Liver (tissue), 8 donors: ENCODE measurements at regions not wholly inside any gene's neighbourhood (a gene's known extent, or its start where the extent isn't known, plus 50 kb on each side); places are given as distances from the start of the nearest gene placed in this dataset.

Experiments
- DNase-seq: peaks from one replicate; pipeline ENCODE4 v3.0.0-alpha.2; 2017; ENCODE audit warnings: low spot score
- H3K27ac ChIP-seq, 2 donors: one replicate each; pipeline ENCODE4 v1.7.0; 2013; ENCODE audit warnings: inconsistent platforms in 2 of 2, low read length in 2 of 2, control low read depth in 1 of 2, low read depth in 1 of 2, mild to moderate bottlenecking in 1 of 2
- H3K27me3 ChIP-seq, 4 donors: one replicate each; pipeline versions ENCODE4 v1.6.1 to v1.7.0; 2013; ENCODE audit warnings: low read length in 3 of 4, inconsistent platforms in 1 of 4, mild to moderate bottlenecking in 1 of 4, moderate library complexity in 1 of 4; ENCODE audit not compliant: control insufficient read depth in 4 of 4, insufficient read depth in 4 of 4
- H3K36me3 ChIP-seq, 4 donors: one replicate each; pipeline versions ENCODE4 v1.6.1 to v1.7.0; 2013; ENCODE audit warnings: low read length in 3 of 4, mild to moderate bottlenecking in 3 of 4, low read depth in 1 of 4, moderate library complexity in 1 of 4; ENCODE audit not compliant: control insufficient read depth in 4 of 4, insufficient read depth in 3 of 4
- H3K4me1 ChIP-seq, 4 donors: one replicate each; pipeline versions ENCODE4 v1.6.1 to v1.7.0; 2013; ENCODE audit warnings: low read length in 3 of 4, mild to moderate bottlenecking in 3 of 4, moderate library complexity in 1 of 4; ENCODE audit not compliant: control insufficient read depth in 4 of 4, insufficient read depth in 4 of 4
- H3K4me3 ChIP-seq, 3 donors: one replicate each; pipeline versions ENCODE4 v1.6.1 to v1.7.0; 2013; ENCODE audit warnings: low read length in 3 of 3, control low read depth in 1 of 3, low read depth in 1 of 3, mild to moderate bottlenecking in 1 of 3
- H3K9ac ChIP-seq, 2 donors: one replicate each; pipeline ENCODE4 v1.7.0; 2013; ENCODE audit warnings: low read length in 2 of 2, mild to moderate bottlenecking in 2 of 2, moderate library complexity in 2 of 2, control low read depth in 1 of 2, low read depth in 1 of 2
- H3K9me3 ChIP-seq, 4 donors: one replicate each; pipeline versions ENCODE4 v1.6.1 to v1.7.0; 2013; ENCODE audit warnings: low read length in 3 of 4; ENCODE audit not compliant: control insufficient read depth in 4 of 4
- EGR1 ChIP-seq, 2 donors: IDR thresholded peaks; 2 replicates each; pipeline ENCODE4 v1.6.1; 2016 to 2018; ENCODE audit warnings: antibody characterized with exemption in 2 of 2, low read depth in 2 of 2
- FOXA1 ChIP-seq: IDR thresholded peaks from 2 replicates; pipeline ENCODE4 v1.6.1; 2016; ENCODE audit warnings: antibody characterized with exemption
- FOXA2 ChIP-seq: IDR thresholded peaks from 2 replicates; pipeline ENCODE4 v1.6.1; 2016; ENCODE audit warnings: antibody characterized with exemption
- GABPA ChIP-seq, 2 donors: IDR thresholded peaks in 1 of 2; conservative IDR thresholded peaks in 1 of 2; 2 replicates each; pipeline ENCODE4 v1.6.1; 2016; ENCODE audit warnings: antibody characterized with exemption in 2 of 2, mild to moderate bottlenecking in 1 of 2, moderate library complexity in 1 of 2
- HNF4A ChIP-seq, 2 donors: conservative IDR thresholded peaks; 2 replicates each; pipeline ENCODE4 v1.6.1; 2016; ENCODE audit warnings: antibody characterized with exemption in 2 of 2, mild to moderate bottlenecking in 2 of 2
- HNF4G ChIP-seq: IDR thresholded peaks from 2 replicates; pipeline ENCODE4 v1.6.1; 2016; ENCODE audit warnings: antibody characterized with exemption
- JUND ChIP-seq, 2 donors: IDR thresholded peaks; 2 replicates each; pipeline ENCODE4 v1.6.1; 2016; ENCODE audit warnings: antibody characterized with exemption in 2 of 2
- NR2F2 ChIP-seq: IDR thresholded peaks from 2 replicates; pipeline ENCODE4 v1.6.1; 2016; ENCODE audit warnings: antibody characterized with exemption
- RAD21 ChIP-seq, 2 donors: IDR thresholded peaks; 2 replicates each; pipeline ENCODE4 v1.6.1; 2016; ENCODE audit warnings: antibody characterized with exemption in 2 of 2, mild to moderate bottlenecking in 2 of 2
- RXRA ChIP-seq, 2 donors: IDR thresholded peaks; 2 replicates each; pipeline ENCODE4 v1.6.1; 2017 to 2018; ENCODE audit warnings: antibody characterized with exemption in 2 of 2, mild to moderate bottlenecking in 1 of 2
- SP1 ChIP-seq: IDR thresholded peaks from 2 replicates; pipeline ENCODE4 v1.6.1; 2018; ENCODE audit warnings: antibody characterized with exemption, mild to moderate bottlenecking
- TAF1 ChIP-seq: conservative IDR thresholded peaks from 2 replicates; pipeline ENCODE4 v1.6.1; 2016; ENCODE audit warnings: antibody characterized with exemption, mild to moderate bottlenecking
- YY1 ChIP-seq: IDR thresholded peaks from 2 replicates; pipeline ENCODE4 v1.6.1; 2016; ENCODE audit warnings: antibody characterized with exemption, mild to moderate bottlenecking
- WGBS: extraction: QIAGEN DNeasy Blood & Tissue Kit; methylation state at CpG from one replicate; pipeline ENCODE4 v1.1.7; 2013; 5-methylcytosine and 5-hydroxymethylcytosine counted together
- TF ChIP-seq, protein P1 (sequence below): IDR thresholded peaks from 2 replicates; pipeline ENCODE4 v1.6.1; 2016; ENCODE audit warnings: antibody characterized with exemption
- TF ChIP-seq, protein P2 (sequence below): fragments of 150-350 bp; IDR thresholded peaks from 2 replicates; pipeline ENCODE4 v1.5.1; 2017; ENCODE audit warnings: improper control_type of control experiment, low read depth, low read length; ENCODE audit not compliant: missing input control
- TF ChIP-seq, protein P3 (sequence below): IDR thresholded peaks from 2 replicates; pipeline ENCODE4 v1.6.1; 2016; ENCODE audit warnings: antibody characterized with exemption
- TF ChIP-seq, protein P4 (sequence below): IDR thresholded peaks from 2 replicates; pipeline ENCODE4 v1.6.1; 2016; ENCODE audit warnings: antibody characterized with exemption, mild to moderate bottlenecking
- TF ChIP-seq, protein P5 (sequence below): IDR thresholded peaks from 2 replicates; pipeline ENCODE4 v1.6.1; 2016; ENCODE audit warnings: antibody characterized with exemption
- donor health status: healthy.
- donor health status: healthy.
- donor health status: healthy.
- donor health status: healthy.
- donor health status: healthy.

DNA sequence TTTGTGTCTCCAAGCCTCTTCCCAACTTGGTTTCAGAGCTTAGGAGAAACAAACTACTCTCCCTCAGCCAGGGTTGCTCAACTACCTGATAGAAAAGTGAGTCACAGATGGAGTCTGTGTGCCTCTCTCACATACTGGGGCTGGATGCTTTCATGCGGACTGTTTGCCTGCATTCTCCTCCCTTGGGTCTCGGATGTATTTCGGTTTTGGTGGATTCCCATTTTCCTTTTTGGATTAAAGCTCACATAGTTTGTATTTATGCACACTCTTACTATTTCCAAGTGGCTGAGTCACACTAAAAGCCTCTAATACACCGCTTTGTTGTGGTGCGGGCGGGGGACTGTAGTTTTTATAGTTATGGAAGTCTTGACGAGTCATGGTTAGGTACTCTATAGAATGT is 505.4 kb downstream of the LRFN5 start:
- Histone ChIP-seq H3K4me1 (no peaks in the 10 kb centered on the region), H3K9ac (no peak overlapping the region), H3K27me3 (no peaks in the 10 kb centered on the region), H3K36me3 (no peaks in the 10 kb centered on the region), H3K4me3 (no peak overlapping the region), H3K9me3 (peaks cover 0 to 9% (median 0%) of the 10 kb centered on the region in 4 donors), H3K27ac (no peak overlapping the region)
- no peak for TF ChIP-seq GABPA (IDR thresholded peaks at IDR 0.05 in 1 of 2, conservative IDR thresholded peaks at IDR 0.05 in 1 of 2)
- TF ChIP-seq EGR1 (IDR thresholded peaks at IDR 0.05; ENCODE audit: low read depth in 2 of 2), result no peak
- no peak for TF ChIP-seq RAD21 (IDR thresholded peaks at IDR 0.05)
- TF ChIP-seq HNF4A (conservative IDR thresholded peaks at IDR 0.05), result no peak
- TF ChIP-seq NR2F2, result no peak
- no peak for TF ChIP-seq JUND (IDR thresholded peaks at IDR 0.05)
- no peak for DNase-seq
- WGBS, result 84% methylated on average over 7 of the region's 7 CpGs

DNA sequence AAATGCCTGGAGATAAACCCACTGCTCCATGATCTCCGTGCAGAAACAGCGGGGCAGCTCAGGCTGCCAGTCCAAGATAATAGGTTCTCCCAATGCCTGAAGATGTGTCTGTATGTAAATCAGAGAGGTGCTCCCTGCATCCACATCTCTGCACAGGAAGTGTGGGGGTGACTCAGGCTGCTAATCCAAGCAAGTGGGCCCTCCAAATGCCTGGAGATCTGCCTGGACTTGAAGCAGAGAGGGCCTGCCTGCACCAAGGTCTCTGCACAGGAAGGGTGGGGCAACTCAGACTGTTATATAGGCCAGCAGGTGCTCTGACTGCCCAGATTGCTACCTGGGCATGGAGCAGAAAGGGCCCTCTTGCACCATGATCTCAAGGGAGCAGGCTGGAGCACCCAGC is 504.7 kb downstream of the LRFN5 start:
- Histone ChIP-seq H3K9ac (no peak overlapping the region), H3K9me3 (peaks cover 0 to 9% (median 0%) of the 10 kb centered on the region in 4 donors), H3K27ac (no peak overlapping the region), H3K4me3 (no peak overlapping the region), H3K36me3 (no peaks in the 10 kb centered on the region), H3K4me1 (no peaks in the 10 kb centered on the region), H3K27me3 (peaks cover 0 to 2% (median 0%) of the 10 kb centered on the region in 4 donors)
- TF ChIP-seq HNF4G (no peak), HNF4A (conservative IDR thresholded peaks at IDR 0.05) (no peak), FOXA2 (no peak), TAF1 (no peak), RAD21 (IDR thresholded peaks at IDR 0.05) (no peak), JUND (IDR thresholded peaks at IDR 0.05) (no peak), RXRA (IDR thresholded peaks at IDR 0.05) (no peak), NR2F2 (no peak), FOXA1 (no peak), YY1 (no peak), GABPA (IDR thresholded peaks at IDR 0.05 in 1 of 2, conservative IDR thresholded peaks at IDR 0.05 in 1 of 2) (no peak), SP1 (no peak), EGR1 (IDR thresholded peaks at IDR 0.05; ENCODE audit: low read depth in 2 of 2) (no peak)
- TF ChIP-seq, protein P1, sequence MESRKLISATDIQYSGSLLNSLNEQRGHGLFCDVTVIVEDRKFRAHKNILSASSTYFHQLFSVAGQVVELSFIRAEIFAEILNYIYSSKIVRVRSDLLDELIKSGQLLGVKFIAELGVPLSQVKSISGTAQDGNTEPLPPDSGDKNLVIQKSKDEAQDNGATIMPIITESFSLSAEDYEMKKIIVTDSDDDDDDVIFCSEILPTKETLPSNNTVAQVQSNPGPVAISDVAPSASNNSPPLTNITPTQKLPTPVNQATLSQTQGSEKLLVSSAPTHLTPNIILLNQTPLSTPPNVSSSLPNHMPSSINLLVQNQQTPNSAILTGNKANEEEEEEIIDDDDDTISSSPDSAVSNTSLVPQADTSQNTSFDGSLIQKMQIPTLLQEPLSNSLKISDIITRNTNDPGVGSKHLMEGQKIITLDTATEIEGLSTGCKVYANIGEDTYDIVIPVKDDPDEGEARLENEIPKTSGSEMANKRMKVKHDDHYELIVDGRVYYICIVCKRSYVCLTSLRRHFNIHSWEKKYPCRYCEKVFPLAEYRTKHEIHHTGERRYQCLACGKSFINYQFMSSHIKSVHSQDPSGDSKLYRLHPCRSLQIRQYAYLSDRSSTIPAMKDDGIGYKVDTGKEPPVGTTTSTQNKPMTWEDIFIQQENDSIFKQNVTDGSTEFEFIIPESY, result no peak
- TF ChIP-seq, protein P2, sequence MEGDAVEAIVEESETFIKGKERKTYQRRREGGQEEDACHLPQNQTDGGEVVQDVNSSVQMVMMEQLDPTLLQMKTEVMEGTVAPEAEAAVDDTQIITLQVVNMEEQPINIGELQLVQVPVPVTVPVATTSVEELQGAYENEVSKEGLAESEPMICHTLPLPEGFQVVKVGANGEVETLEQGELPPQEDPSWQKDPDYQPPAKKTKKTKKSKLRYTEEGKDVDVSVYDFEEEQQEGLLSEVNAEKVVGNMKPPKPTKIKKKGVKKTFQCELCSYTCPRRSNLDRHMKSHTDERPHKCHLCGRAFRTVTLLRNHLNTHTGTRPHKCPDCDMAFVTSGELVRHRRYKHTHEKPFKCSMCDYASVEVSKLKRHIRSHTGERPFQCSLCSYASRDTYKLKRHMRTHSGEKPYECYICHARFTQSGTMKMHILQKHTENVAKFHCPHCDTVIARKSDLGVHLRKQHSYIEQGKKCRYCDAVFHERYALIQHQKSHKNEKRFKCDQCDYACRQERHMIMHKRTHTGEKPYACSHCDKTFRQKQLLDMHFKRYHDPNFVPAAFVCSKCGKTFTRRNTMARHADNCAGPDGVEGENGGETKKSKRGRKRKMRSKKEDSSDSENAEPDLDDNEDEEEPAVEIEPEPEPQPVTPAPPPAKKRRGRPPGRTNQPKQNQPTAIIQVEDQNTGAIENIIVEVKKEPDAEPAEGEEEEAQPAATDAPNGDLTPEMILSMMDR, result no peak
- TF ChIP-seq, protein P3, sequence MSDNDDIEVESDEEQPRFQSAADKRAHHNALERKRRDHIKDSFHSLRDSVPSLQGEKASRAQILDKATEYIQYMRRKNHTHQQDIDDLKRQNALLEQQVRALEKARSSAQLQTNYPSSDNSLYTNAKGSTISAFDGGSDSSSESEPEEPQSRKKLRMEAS, result no peak
- TF ChIP-seq, protein P4, sequence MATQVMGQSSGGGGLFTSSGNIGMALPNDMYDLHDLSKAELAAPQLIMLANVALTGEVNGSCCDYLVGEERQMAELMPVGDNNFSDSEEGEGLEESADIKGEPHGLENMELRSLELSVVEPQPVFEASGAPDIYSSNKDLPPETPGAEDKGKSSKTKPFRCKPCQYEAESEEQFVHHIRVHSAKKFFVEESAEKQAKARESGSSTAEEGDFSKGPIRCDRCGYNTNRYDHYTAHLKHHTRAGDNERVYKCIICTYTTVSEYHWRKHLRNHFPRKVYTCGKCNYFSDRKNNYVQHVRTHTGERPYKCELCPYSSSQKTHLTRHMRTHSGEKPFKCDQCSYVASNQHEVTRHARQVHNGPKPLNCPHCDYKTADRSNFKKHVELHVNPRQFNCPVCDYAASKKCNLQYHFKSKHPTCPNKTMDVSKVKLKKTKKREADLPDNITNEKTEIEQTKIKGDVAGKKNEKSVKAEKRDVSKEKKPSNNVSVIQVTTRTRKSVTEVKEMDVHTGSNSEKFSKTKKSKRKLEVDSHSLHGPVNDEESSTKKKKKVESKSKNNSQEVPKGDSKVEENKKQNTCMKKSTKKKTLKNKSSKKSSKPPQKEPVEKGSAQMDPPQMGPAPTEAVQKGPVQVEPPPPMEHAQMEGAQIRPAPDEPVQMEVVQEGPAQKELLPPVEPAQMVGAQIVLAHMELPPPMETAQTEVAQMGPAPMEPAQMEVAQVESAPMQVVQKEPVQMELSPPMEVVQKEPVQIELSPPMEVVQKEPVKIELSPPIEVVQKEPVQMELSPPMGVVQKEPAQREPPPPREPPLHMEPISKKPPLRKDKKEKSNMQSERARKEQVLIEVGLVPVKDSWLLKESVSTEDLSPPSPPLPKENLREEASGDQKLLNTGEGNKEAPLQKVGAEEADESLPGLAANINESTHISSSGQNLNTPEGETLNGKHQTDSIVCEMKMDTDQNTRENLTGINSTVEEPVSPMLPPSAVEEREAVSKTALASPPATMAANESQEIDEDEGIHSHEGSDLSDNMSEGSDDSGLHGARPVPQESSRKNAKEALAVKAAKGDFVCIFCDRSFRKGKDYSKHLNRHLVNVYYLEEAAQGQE, result no peak
- TF ChIP-seq, protein P5, sequence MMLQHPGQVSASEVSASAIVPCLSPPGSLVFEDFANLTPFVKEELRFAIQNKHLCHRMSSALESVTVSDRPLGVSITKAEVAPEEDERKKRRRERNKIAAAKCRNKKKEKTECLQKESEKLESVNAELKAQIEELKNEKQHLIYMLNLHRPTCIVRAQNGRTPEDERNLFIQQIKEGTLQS, result no peak
- WGBS, result 82% methylated on average over 2 of the region's 2 CpGs
- DNase-seq, result no peak
